GM20000 (cell line): ENCODE measurements at regions not wholly inside any gene's neighbourhood (a gene's known extent, or its start where the extent isn't known, plus 50 kb on each side); places are given as distances from the start of the nearest gene placed in this dataset.

ENCODE experiments used
- DNase-seq: peaks from one replicate; pipeline ENCODE4 v3.0.0; 2012; ENCODE audit warnings: low spot score
- TF ChIP-seq, protein P1 (sequence below): IDR thresholded peaks from 2 replicates; pipeline ENCODE4 v1.5.1; 2012; ENCODE audit warnings: mild to moderate bottlenecking, control low read depth; ENCODE audit errors: extremely low read depth, missing control alignments

DNA sequence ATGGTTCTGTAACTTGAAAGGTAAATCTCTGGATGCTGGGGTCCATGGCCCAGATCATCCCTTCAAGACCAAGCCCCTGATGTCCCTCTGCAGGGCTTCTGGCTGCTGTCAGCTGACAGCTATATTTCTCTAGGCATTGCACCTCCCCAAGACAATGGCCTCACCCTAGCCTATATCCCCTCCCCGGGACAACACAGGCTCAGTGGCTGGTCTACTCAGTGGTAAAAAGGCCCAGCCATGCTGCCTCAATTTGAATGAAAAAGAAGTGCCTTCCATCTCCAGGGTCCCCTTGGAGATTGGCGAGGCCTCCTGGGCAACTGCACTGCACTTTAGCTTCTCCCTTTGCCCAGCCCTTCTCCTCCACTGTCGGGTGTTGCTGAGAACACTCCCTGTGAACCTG is 602.8 kb downstream of the CDH26 start:
- TF ChIP-seq, protein P1, sequence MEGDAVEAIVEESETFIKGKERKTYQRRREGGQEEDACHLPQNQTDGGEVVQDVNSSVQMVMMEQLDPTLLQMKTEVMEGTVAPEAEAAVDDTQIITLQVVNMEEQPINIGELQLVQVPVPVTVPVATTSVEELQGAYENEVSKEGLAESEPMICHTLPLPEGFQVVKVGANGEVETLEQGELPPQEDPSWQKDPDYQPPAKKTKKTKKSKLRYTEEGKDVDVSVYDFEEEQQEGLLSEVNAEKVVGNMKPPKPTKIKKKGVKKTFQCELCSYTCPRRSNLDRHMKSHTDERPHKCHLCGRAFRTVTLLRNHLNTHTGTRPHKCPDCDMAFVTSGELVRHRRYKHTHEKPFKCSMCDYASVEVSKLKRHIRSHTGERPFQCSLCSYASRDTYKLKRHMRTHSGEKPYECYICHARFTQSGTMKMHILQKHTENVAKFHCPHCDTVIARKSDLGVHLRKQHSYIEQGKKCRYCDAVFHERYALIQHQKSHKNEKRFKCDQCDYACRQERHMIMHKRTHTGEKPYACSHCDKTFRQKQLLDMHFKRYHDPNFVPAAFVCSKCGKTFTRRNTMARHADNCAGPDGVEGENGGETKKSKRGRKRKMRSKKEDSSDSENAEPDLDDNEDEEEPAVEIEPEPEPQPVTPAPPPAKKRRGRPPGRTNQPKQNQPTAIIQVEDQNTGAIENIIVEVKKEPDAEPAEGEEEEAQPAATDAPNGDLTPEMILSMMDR, result no peak
- no peak for DNase-seq

DNA sequence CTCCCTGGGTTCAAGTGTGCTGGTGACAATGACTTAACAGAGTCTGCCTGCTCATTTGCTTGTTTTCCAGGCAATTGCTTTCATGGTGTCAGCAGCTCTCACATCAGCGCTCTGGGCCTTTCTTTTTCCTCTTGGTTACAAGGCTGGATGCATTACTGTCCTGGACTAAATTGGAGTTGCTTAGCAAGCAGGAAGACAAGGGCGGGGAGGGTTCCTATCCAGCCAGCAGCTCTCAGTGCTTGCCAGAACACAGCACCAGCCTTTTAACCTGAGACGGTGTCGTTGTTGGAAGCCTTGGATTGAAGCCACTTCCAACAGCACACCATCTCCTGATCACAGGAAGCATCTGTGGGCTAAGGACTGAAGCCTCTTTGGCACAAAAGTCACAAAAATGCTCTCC is 606.9 kb downstream of the CDH26 start:
- DNase-seq, result no peak
- TF ChIP-seq, protein P1, result no peak

DNA sequence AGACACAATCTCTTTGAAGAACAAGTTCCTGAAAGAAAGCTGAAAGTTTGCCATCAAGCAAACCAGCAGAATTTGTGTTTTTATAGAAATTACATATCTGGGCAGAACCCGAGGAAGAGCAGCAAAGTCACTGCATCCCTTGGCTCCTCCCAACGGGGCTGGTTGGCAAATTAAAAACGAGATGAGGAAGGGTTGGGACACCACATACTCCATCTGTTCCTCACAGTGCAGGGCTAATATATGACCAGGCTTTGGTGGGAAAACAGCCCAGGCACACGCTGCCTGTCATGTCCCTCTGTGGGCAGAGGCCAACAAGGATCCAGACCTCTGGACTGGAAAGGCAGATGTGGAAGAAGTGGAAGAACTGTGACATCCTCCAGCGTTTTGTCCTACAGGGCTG is 607.3 kb downstream of the CDH26 start:
- no peak for DNase-seq
- TF ChIP-seq, protein P1, result no peak

DNA sequence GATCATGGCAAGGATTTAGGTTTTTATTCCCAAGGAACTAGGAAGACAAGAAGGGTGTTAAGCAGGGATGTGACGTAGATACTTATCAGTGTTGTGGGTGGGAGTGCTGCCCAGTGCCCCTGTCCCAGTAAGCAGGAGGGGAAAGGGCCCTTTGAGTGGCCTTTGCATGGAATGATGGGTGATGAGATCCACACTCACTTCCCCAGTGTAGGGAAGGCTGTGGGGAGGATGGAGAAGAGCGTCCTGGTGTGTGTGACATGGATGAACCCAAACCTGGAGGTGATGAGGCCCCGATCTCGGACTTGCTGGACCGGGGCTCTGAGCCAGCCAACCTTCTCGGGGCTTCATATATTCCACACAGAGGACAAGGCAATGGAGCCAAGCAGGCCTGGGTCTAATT is 610.9 kb downstream of the CDH26 start:
- no peak for DNase-seq
- TF ChIP-seq, protein P1, result no peak

DNA sequence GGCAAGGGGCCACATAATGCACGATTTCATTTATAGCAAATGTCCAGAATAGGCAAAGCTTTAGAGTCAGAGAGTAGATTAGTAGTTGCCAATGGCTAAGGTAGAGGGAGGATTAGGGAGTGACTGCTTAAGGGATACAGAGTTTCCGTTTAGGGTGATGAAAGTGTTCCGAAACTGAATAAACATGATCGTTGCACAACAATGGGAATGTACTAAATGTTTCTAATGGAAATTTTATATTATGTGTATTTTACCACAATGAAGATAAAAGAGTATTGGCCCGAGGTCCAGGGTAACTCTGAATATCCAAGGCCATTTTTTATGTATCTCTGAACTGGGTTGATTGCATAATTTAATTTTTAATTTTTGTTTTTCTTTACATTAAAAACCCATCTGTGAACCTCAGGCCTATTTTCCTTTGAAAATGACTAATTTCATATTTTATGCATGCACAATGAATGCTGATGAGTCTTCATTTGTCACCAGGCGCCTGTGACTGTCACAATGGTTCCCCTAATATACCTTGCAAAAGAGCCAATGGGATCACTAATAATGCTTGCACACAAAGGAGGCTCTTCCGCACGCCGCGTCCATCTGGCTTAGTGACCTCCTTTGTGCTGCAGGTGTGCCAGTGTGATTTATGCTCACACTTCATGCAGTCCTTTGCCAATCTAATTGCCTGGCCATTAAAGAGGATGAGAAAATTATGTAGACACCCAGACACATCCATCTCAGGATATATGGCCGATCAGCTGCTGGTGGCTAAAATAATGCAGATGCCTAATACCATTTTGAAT is 612.5 kb downstream of the CDH26 start:
- TF ChIP-seq, protein P1, result no peak
- DNase-seq, result no peak

DNA sequence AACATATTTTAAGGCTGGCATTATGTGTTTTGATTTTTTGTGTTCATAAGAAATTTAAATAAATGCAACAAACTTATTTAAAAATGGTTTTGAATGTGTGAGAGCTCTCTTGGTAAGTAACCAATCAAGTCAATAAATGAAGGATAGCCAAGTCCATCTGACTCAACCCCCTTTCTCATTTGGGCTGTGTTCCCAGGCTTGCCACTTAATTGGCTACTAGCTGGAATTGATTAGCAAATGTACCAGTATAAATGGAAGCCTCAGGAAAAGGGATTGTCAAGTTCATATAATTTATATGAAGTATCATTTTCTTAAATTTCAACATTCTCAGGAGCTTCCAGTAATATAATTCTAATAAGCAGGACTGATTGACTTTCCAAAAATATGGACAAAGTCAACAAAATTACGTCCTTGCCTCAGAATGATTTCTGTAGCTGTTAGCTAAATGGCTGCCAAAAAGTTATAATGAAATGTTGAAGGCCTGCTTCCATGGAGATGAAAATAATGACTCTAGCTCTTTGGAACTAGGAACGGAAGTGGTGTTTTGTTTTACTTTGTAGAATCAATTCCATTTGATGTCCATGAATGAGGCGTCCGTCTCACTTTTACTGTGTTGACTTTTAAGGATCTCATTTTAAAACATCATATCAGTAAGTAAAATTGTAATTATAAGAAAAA is 614.9 kb downstream of the CDH26 start:
- TF ChIP-seq, protein P1, result no peak
- DNase-seq, result no peak

DNA sequence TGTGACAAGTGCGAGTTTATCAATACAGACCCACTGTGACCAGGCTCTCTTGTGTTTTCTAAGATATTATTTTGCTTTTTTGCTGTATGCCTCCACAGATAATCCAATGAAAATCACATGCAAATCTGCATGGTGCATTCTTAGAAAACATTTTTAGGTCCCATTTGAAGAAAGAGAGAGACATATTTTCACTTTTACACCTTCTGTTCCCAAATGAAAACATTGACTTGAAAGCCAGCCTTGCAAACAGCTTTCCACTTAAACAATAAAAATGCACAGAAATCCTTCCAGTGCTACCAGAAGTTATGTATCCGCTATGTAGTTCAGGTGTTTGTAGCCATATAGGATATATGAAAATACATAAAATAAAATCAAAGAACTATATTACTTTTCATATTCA is 618.0 kb downstream of the CDH26 start:
- no peak for DNase-seq
- TF ChIP-seq, protein P1, result no peak
